Neural progenitor cell (in vitro differentiated cells): ENCODE measurements at regions not wholly inside any gene's neighbourhood (a gene's known extent, or its start where the extent isn't known, plus 50 kb on each side); places are given as distances from the start of the nearest gene placed in this dataset.

ENCODE experiments used
- DNase-seq: peaks from one replicate; pipeline ENCODE4 v3.0.0-alpha.2; 2016; ENCODE audit warnings: low spot score
- H2AFZ ChIP-seq: fragments of 200-600 bp; sonication (generic); replicated peaks from 2 replicates; pipeline ENCODE4 v1.6.1; 2016; ENCODE audit warnings: antibody characterized with exemption
- H3F3A ChIP-seq: fragments of 200-600 bp; sonication (generic); 2 replicates; pipeline ENCODE4 v1.6.1; 2016; ENCODE audit warnings: antibody characterized with exemption, low read depth
- H3K27ac ChIP-seq: fragments of 200-600 bp; sonication (generic); 2 replicates; pipeline ENCODE4 v1.5.1; 2016; ENCODE audit warnings: mild to moderate bottlenecking
- H3K27me3 ChIP-seq: fragments of 200-600 bp; sonication (generic); 2 replicates; pipeline ENCODE4 v1.6.1; 2016; ENCODE audit warnings: mild to moderate bottlenecking, moderate library complexity
- H3K36me3 ChIP-seq: fragments of 200-600 bp; sonication (generic); 2 replicates; pipeline ENCODE4 v1.5.1; 2016
- H3K4me1 ChIP-seq: fragments of 200-600 bp; sonication (generic); 2 replicates; pipeline ENCODE4 v1.6.1; 2016; ENCODE audit warnings: mixed run types
- H3K4me2 ChIP-seq: fragments of 200-600 bp; sonication (generic); 2 replicates; pipeline ENCODE4 v1.6.1; 2016
- H3K4me3 ChIP-seq: fragments of 200-600 bp; sonication (generic); 2 replicates; pipeline ENCODE4 v1.5.1; 2016
- H3K79me2 ChIP-seq: fragments of 200-600 bp; sonication (generic); 2 replicates; pipeline ENCODE4 v1.6.1; 2016; ENCODE audit warnings: low read depth
- H3K9ac ChIP-seq: fragments of 200-600 bp; sonication (generic); 2 replicates; pipeline ENCODE4 v1.6.1; 2016
- H3K9me3 ChIP-seq: fragments of 200-600 bp; sonication (generic); 2 replicates; pipeline ENCODE4 v1.5.1; 2016; ENCODE audit warnings: low read depth
- H4K20me1 ChIP-seq: fragments of 200-600 bp; sonication (generic); 2 replicates; pipeline ENCODE4 v1.6.1; 2016; ENCODE audit warnings: low read depth
- H3K27ac Mint-ChIP-seq: 3 replicates; pipeline ENCODE4 v1.8.0; 2021; ENCODE audit warnings: mixed read lengths
- H3K27me3 Mint-ChIP-seq: 2 replicates; pipeline ENCODE4 v1.8.0; 2022; ENCODE audit warnings: low read depth, mild to moderate bottlenecking, inconsistent platforms, moderate library complexity, mixed read lengths; ENCODE audit not compliant: insufficient read depth
- H3K36me3 Mint-ChIP-seq: 3 replicates; pipeline ENCODE4 v1.8.0; 2021; ENCODE audit warnings: mixed read lengths
- H3K4me1 Mint-ChIP-seq: 3 replicates; pipeline ENCODE4 v1.8.0; 2021; ENCODE audit warnings: mixed read lengths
- H3K4me3 Mint-ChIP-seq: 3 replicates; pipeline ENCODE4 v1.8.0; 2021; ENCODE audit warnings: mild to moderate bottlenecking, moderate library complexity, mixed read lengths
- H3K9me3 Mint-ChIP-seq: 3 replicates; pipeline ENCODE4 v1.8.0; 2020; ENCODE audit warnings: mixed read lengths
- EZH2 ChIP-seq: fragments of 200-600 bp; sonication (generic); IDR thresholded peaks from 2 replicates; pipeline ENCODE4 v1.6.1; 2017; ENCODE audit warnings: antibody characterized with exemption, mild to moderate bottlenecking, moderate library complexity
- EZH2phosphoT487 ChIP-seq: fragments of 200-600 bp; sonication (generic); IDR thresholded peaks from 2 replicates; pipeline ENCODE4 v1.6.1; 2017; ENCODE audit warnings: antibody characterized with exemption
- TF ChIP-seq, protein P1 (sequence below): fragments of 200-600 bp; sonication (generic); IDR thresholded peaks from 2 replicates; pipeline ENCODE4 v1.5.1; 2017; ENCODE audit warnings: antibody characterized with exemption, mild to moderate bottlenecking

DNA sequence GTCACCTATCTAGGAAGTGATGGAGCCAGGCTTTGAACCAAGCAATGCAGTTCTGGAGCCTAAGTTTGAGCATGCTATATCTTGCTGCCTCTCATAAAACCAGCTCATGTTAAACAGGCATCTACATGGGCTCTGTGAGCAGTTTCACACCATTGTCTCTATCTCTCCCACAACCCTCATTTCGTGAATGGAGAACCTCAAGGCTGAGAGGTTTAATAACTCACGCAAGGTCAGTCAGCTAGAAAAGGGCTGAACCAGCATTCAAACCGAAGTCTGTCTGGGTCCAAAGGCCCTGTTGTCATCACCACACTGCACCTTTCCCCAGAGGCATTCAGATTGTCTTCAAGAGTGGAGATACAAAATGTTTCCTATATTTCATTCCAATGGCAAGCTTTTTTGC lies 369.2 kb downstream of the MID1IP1 start:
- Mint-ChIP-seq H3K4me1 (no peaks in the 10 kb centered on the region), H3K36me3 (no peaks in the 10 kb centered on the region), H3K4me3 (no peak overlapping the region), H3K9me3 (peaks cover 5% of the 10 kb centered on the region), H3K27me3 (peaks cover 4% of the 10 kb centered on the region), H3K27ac (no peak overlapping the region)
- Histone ChIP-seq H3K4me3 (no peak overlapping the region), H3F3A (no peaks in the 10 kb centered on the region), H3K4me1 (no peaks in the 10 kb centered on the region), H3K9ac (no peak overlapping the region), H3K79me2 (no peaks in the 10 kb centered on the region), H3K36me3 (no peaks in the 10 kb centered on the region), H2AFZ (no peak overlapping the region), H3K9me3 (no peaks in the 10 kb centered on the region), H3K27me3 (no peaks in the 10 kb centered on the region), H3K4me2 (no peak overlapping the region), H3K27ac (no peak overlapping the region), H4K20me1 (no peaks in the 10 kb centered on the region)
- TF ChIP-seq, protein P1, sequence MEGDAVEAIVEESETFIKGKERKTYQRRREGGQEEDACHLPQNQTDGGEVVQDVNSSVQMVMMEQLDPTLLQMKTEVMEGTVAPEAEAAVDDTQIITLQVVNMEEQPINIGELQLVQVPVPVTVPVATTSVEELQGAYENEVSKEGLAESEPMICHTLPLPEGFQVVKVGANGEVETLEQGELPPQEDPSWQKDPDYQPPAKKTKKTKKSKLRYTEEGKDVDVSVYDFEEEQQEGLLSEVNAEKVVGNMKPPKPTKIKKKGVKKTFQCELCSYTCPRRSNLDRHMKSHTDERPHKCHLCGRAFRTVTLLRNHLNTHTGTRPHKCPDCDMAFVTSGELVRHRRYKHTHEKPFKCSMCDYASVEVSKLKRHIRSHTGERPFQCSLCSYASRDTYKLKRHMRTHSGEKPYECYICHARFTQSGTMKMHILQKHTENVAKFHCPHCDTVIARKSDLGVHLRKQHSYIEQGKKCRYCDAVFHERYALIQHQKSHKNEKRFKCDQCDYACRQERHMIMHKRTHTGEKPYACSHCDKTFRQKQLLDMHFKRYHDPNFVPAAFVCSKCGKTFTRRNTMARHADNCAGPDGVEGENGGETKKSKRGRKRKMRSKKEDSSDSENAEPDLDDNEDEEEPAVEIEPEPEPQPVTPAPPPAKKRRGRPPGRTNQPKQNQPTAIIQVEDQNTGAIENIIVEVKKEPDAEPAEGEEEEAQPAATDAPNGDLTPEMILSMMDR = no peak
- TF ChIP-seq EZH2phosphoT487 = no peak
- TF ChIP-seq EZH2 = no peak
- no peak for DNase-seq

DNA sequence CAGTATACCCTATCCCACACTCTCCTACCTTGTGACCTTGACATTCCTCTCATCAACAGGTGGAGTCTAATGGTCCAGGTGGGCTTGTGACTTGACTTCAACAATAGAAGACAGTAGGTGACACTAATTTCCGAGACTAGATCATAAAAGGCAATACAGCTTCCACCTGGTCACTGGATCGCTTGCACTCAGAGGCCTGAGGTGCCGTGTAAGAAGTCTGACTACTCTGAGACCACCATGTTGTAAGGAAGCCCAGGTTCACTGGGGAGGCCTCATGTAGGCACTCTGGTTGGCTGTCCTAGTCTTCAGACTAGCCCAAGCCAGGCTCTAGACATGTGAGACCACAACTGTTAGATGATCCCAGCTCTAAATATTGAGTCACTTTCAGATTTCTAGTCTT lies 370.4 kb downstream of the MID1IP1 start:
- Histone ChIP-seq H3K4me2 (no peak overlapping the region), H3K9me3 (no peaks in the 10 kb centered on the region), H4K20me1 (no peaks in the 10 kb centered on the region), H3K4me1 (no peaks in the 10 kb centered on the region), H3K9ac (no peak overlapping the region), H3K36me3 (no peaks in the 10 kb centered on the region), H2AFZ (no peak overlapping the region), H3K4me3 (no peak overlapping the region), H3K27me3 (no peaks in the 10 kb centered on the region), H3K27ac (no peak overlapping the region), H3K79me2 (no peaks in the 10 kb centered on the region), H3F3A (no peaks in the 10 kb centered on the region)
- H3K27ac Mint-ChIP-seq = no peak overlapping the region
- no peak for TF ChIP-seq EZH2
- TF ChIP-seq, protein P1 = no peak
- no peak for TF ChIP-seq EZH2phosphoT487
- H3K36me3 Mint-ChIP-seq = no peaks in the 10 kb centered on the region
- H3K27me3 Mint-ChIP-seq = peaks cover 4% of the 10 kb centered on the region
- no peaks in the 10 kb centered on the region for H3K4me1 Mint-ChIP-seq
- H3K4me3 Mint-ChIP-seq = no peak overlapping the region
- peaks cover 5% of the 10 kb centered on the region for H3K9me3 Mint-ChIP-seq
- no peak for DNase-seq

DNA sequence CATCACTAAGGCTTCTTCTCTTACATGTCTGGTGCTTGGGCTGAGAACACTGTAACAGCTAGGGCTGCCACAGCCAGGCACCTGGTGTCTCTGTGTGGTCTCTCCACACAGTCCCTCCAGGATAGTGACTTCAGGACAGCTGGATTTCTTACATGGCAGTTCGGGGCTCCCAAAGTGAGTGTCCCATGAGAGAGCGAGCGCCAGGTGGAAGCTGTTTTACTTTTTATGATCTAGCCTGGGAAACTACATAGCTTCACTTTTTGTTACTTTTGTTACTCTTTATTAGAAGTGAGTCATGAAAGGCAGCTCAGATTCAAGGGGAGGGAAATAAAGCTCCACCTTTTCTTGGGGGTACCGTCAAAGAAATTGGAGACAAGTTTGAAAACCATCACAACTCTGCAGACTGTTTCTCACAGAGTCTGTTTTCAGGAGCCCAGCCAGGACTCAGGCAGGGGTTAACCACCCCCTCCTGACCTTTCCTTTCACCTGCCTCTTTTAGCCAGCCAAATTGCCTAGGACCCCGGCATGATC lies 373.0 kb downstream of the MID1IP1 start:
- H3K9me3 ChIP-seq = no peaks in the 10 kb centered on the region
- H3K79me2 ChIP-seq = no peaks in the 10 kb centered on the region
- TF ChIP-seq EZH2 (no peak), EZH2phosphoT487 (no peak)
- TF ChIP-seq, protein P1 = no peak
- no peaks in the 10 kb centered on the region for H3F3A ChIP-seq
- no peak for DNase-seq
- H3K9ac ChIP-seq = no peak overlapping the region
- Mint-ChIP-seq H3K27me3 (peaks cover 4% of the 10 kb centered on the region), H3K36me3 (no peaks in the 10 kb centered on the region), H3K4me3 (no peak overlapping the region), H3K4me1 (no peaks in the 10 kb centered on the region), H3K27ac (no peak overlapping the region), H3K9me3 (peaks cover 2% of the 10 kb centered on the region)
- H3K4me3 ChIP-seq = no peak overlapping the region
- H3K4me2 ChIP-seq = no peak overlapping the region
- no peaks in the 10 kb centered on the region for H3K36me3 ChIP-seq
- H3K4me1 ChIP-seq = no peaks in the 10 kb centered on the region
- H4K20me1 ChIP-seq = no peaks in the 10 kb centered on the region
- no peaks in the 10 kb centered on the region for H3K27me3 ChIP-seq
- H2AFZ ChIP-seq = no peak overlapping the region
- no peak overlapping the region for H3K27ac ChIP-seq
